GM21367 (cell line): ENCODE measurements at regions not wholly inside any gene's neighbourhood (a gene's known extent, or its start where the extent isn't known, plus 50 kb on each side); places are given as distances from the start of the nearest gene placed in this dataset.
A peak's percentile ranks its signal among the peaks of the same experiment; 100 is the strongest.

Experiments used
- ATAC-seq: cut with Tn5 transposase; IDR thresholded peaks from one replicate; pipeline ENCODE4 v1.9.1; 2021; ENCODE audit not compliant: unreplicated experiment

GRCh38 chr2:144163592-144163991 lies 356.3 kb downstream of the ZEB2 start:
- no peak for ATAC-seq

- peak; percentile 73 for ATAC-seq
Observed at GRCh38 chr2:144162652-144163051, 357.3 kb downstream of the ZEB2 start.

GRCh38 chr2:144161061-144161460 lies 358.9 kb downstream of the ZEB2 start:
- no peak for ATAC-seq

- no peak for ATAC-seq
Observed at GRCh38 chr2:144159240-144159639, 360.7 kb downstream of the ZEB2 start.

- no peak for ATAC-seq
Observed at GRCh38 chr2:144158096-144158495, 361.8 kb downstream of the ZEB2 start.

- no peak for ATAC-seq
Observed at GRCh38 chr2:144156736-144157640, 362.9 kb downstream of the ZEB2 start.

- no peak for ATAC-seq
Observed at GRCh38 chr2:144154205-144154604, 365.7 kb downstream of the ZEB2 start.

- ATAC-seq = no peak
Observed at GRCh38 chr2:144152817-144153271, 367.1 kb downstream of the ZEB2 start.

- no peak for ATAC-seq
Observed at GRCh38 chr2:144151851-144152250, 368.1 kb downstream of the ZEB2 start.

- ATAC-seq = no peak
Observed at GRCh38 chr2:144151405-144151804, 368.5 kb downstream of the ZEB2 start.

GRCh38 chr2:144147356-144147755 lies 372.6 kb downstream of the ZEB2 start:
- ATAC-seq = no peak

GRCh38 chr2:144146876-144147275 lies 373.0 kb downstream of the ZEB2 start:
- no peak for ATAC-seq

- no peak for ATAC-seq
Observed at GRCh38 chr2:144146076-144146475, 373.8 kb downstream of the ZEB2 start.

GRCh38 chr2:144143294-144144151 lies 376.4 kb downstream of the ZEB2 start:
- ATAC-seq = no peak

GRCh38 chr2:144140891-144141290 lies 379.0 kb downstream of the ZEB2 start:
- ATAC-seq = no peak

- ATAC-seq = no peak
Observed at GRCh38 chr2:144137705-144138428, 382.1 kb downstream of the ZEB2 start.

GRCh38 chr2:144137272-144137671 lies 382.6 kb downstream of the ZEB2 start:
- ATAC-seq = no peak

GRCh38 chr2:144136297-144137010 lies 383.5 kb downstream of the ZEB2 start:
- ATAC-seq = no peak

- ATAC-seq = no peak
Observed at GRCh38 chr2:144133936-144134665, 385.8 kb downstream of the ZEB2 start.

GRCh38 chr2:144132357-144132756 lies 387.6 kb downstream of the ZEB2 start:
- no peak for ATAC-seq
